HCT116 (cell line): ENCODE measurements at regions not wholly inside any gene's neighbourhood (a gene's known extent, or its start where the extent isn't known, plus 50 kb on each side); places are given as distances from the start of the nearest gene placed in this dataset.
A peak's percentile ranks its signal among the peaks of the same experiment; 100 is the strongest.

ENCODE experiments used
- ATAC-seq: fragments of 200-7000 bp; cut with Tn5 transposase; 2 replicates; pipeline ENCODE4 v1.9.1; 2020; ENCODE audit warnings: mild to moderate bottlenecking, moderate library complexity
- BruUV-seq: library from RNA; stranded (reverse); fragments of 400-500 nt; replicated peaks from 2 replicates; lab custom pipeline; 2021; lab: Mats Ljungman, UMichigan
- CTCF ChIA-PET: fragments of 300-600 bp; sonication (Branson Sonifier 250); formaldehyde crosslinking; loops from one replicate; lab custom pipeline; 2021; ENCODE audit warnings: antibody characterized with exemption; lab: Charles Lee
- POLR2A ChIA-PET: fragments of 300-600, 350-600 bp; sonication (Branson Sonifier 250); formaldehyde crosslinking; loops from one replicate; lab custom pipeline; 2021; ENCODE audit warnings: antibody characterized with exemption; lab: Charles Lee
- RAD21 ChIA-PET, 2 experiments: fragments of 300-600 bp; sonication (Branson Sonifier 250); formaldehyde crosslinking; loops; one replicate each; lab custom pipeline; 2023; ENCODE audit warnings: low total read pairs in 2 of 2; ENCODE audit not compliant: uncharacterized antibody in 2 of 2, unreplicated experiment in 2 of 2, low non-redundant PET in 1 of 2; lab: Charles Lee
- DNase-seq: peaks from one replicate; pipeline ENCODE4 v3.0.0-alpha.2; 2010; ENCODE audit warnings: low read depth, low spot score
- H2AFZ ChIP-seq: fragments of 200-600 bp; shearing (Covaris generic), sonication (generic); 2 replicates; pipeline ENCODE4 v1.6.1; 2017; ENCODE audit warnings: low read depth, mixed run types, mixed read lengths, antibody characterized with exemption, low read length; ENCODE audit not compliant: poor library complexity, severe bottlenecking
- H3K27ac ChIP-seq: 2 replicates; pipeline ENCODE4 v1.5.1; 2012; ENCODE audit warnings: low read depth, low read length
- H3K27me3 ChIP-seq: fragments of 200-600 bp; sonication (generic); 2 replicates; pipeline ENCODE4 v1.6.1; 2016; ENCODE audit warnings: mixed run types, low read length, mixed read lengths; ENCODE audit not compliant: insufficient read depth
- H3K36me3 ChIP-seq, 2 experiments: fragments of 200-500 bp in 1 of 2; fragments of 200-600 bp in 1 of 2; sonication (Bioruptor generic) in 1 of 2; sonication (generic) in 1 of 2; 2 replicates each; pipeline versions ENCODE4 v1.5.1 to v1.6.1; 2014 to 2016; ENCODE audit warnings: low read length in 2 of 2, inconsistent platforms in 1 of 2, mixed read lengths in 1 of 2, mixed run types in 1 of 2; ENCODE audit not compliant: insufficient read depth in 2 of 2, control insufficient read depth in 1 of 2
- H3K4me1 ChIP-seq, 2 experiments: fragments of 200-600 bp in 1 of 2; sonication (generic) in 1 of 2; 2 replicates each; pipeline versions ENCODE4 v1.5.1 to v1.6.1; 2012 to 2017; ENCODE audit warnings: low read length in 2 of 2, inconsistent platforms in 1 of 2, mild to moderate bottlenecking in 1 of 2, mixed read lengths in 1 of 2, mixed run types in 1 of 2, moderate library complexity in 1 of 2; ENCODE audit not compliant: insufficient read depth in 2 of 2, control insufficient read depth in 1 of 2
- H3K4me2 ChIP-seq: fragments of 200-600 bp; sonication (generic); 2 replicates; pipeline ENCODE4 v1.6.1; 2017; ENCODE audit warnings: mixed run types, low read length, mixed read lengths
- H3K4me3 ChIP-seq, 2 experiments: fragments of 200-600 bp in 1 of 2; sonication (generic) in 1 of 2; replicated peaks in 1 of 2; 2 replicates each; pipeline ENCODE4 v1.5.1; 2011 to 2016; ENCODE audit warnings: low read length in 2 of 2, control low read depth in 1 of 2, low read depth in 1 of 2, mild to moderate bottlenecking in 1 of 2, mixed read lengths in 1 of 2, mixed run types in 1 of 2
- H3K79me2 ChIP-seq: fragments of 200-600 bp; sonication (generic); 2 replicates; pipeline ENCODE4 v1.6.1; 2017; ENCODE audit warnings: mild to moderate bottlenecking, mixed run types, low read length, moderate library complexity, mixed read lengths; ENCODE audit not compliant: insufficient read depth
- H3K9ac ChIP-seq: fragments of 200-600 bp; sonication (generic); 2 replicates; pipeline ENCODE4 v1.6.1; 2016; ENCODE audit warnings: low read length, mixed read lengths
- H3K9me2 ChIP-seq: fragments of 200-600 bp; sonication (generic), shearing (Covaris generic); 2 replicates; pipeline ENCODE4 v1.6.1; 2017; ENCODE audit warnings: mixed run types, mild to moderate bottlenecking, moderate library complexity; ENCODE audit not compliant: insufficient read depth
- H3K9me3 ChIP-seq, 2 experiments: fragments of 200-500 bp in 1 of 2; fragments of 200-600 bp in 1 of 2; sonication (Bioruptor generic) in 1 of 2; sonication (generic) in 1 of 2; 2 replicates each; pipeline ENCODE4 v1.6.1; 2014 to 2017; ENCODE audit warnings: low read length in 2 of 2, mixed read lengths in 2 of 2, inconsistent platforms in 1 of 2, low read depth in 1 of 2, mild to moderate bottlenecking in 1 of 2, mixed run types in 1 of 2, moderate library complexity in 1 of 2; ENCODE audit not compliant: control insufficient read depth in 1 of 2, insufficient read depth in 1 of 2
- H4K20me1 ChIP-seq: fragments of 200-600 bp; sonication (generic), shearing (Covaris generic); 2 replicates; pipeline ENCODE4 v1.6.1; 2017; ENCODE audit warnings: mixed run types, mild to moderate bottlenecking, moderate library complexity; ENCODE audit not compliant: insufficient read depth
- CBX3 ChIP-seq: IDR thresholded peaks from 2 replicates; pipeline ENCODE4 v1.6.1; 2012; ENCODE audit warnings: low read depth
- EZH2 ChIP-seq: fragments of 200-600 bp; sonication (generic); IDR thresholded peaks from 2 replicates; pipeline ENCODE4 v1.6.1; 2017; ENCODE audit warnings: antibody characterized with exemption, mixed run types
- FOSL1 ChIP-seq: IDR thresholded peaks from 2 replicates; pipeline ENCODE4 v1.6.1; 2012; ENCODE audit warnings: low read depth
- JUND ChIP-seq: IDR thresholded peaks from 2 replicates; pipeline ENCODE4 v1.6.1; 2012
- POLR2A ChIP-seq: IDR thresholded peaks from 2 replicates; pipeline ENCODE4 v1.7.0; 2011; ENCODE audit warnings: borderline replicate concordance; ENCODE audit not compliant: insufficient read depth, insufficient read length; ENCODE audit errors: extremely low read depth
- RAD21 ChIP-seq: IDR thresholded peaks from 2 replicates; pipeline ENCODE4 v1.6.1; 2012; ENCODE audit warnings: low read depth, mild to moderate bottlenecking
- REST ChIP-seq: IDR thresholded peaks from 2 replicates; pipeline ENCODE4 v1.6.1; 2012; ENCODE audit warnings: low read depth
- SP1 ChIP-seq: IDR thresholded peaks from 2 replicates; pipeline ENCODE4 v1.6.1; 2012; ENCODE audit warnings: low read depth
- ZFX ChIP-seq: fragments of 450-650 bp; IDR thresholded peaks from 2 replicates; pipeline ENCODE4 v1.6.1; 2017
- intact Hi-C: fragments of 100-400 bp; cut with micrococcal nuclease; formaldehyde crosslinking; loops from 2 replicates; pipeline ENCODE4 v1.10.0; 2022

- Histone ChIP-seq H3K79me2 (no peaks in the 10 kb centered on the region), H3K9me3 (no peaks in the 10 kb centered on the region), H3K4me2 (no peak overlapping the region), H3K27ac (no peak overlapping the region), H2AFZ (peak overlapping the region; percentile 27), H3K9ac (no peak overlapping the region), H3K4me3 (no peak overlapping the region), H3K4me1 (peaks cover 14 to 36% of the 10 kb centered on the region in 2 experiments), H3K27me3 (no peaks in the 10 kb centered on the region), H3K9me2 (no peaks in the 10 kb centered on the region), H4K20me1 (no peaks in the 10 kb centered on the region), H3K36me3 (no peaks in the 10 kb centered on the region)
- TF ChIP-seq ZFX: no peak
- TF ChIP-seq RAD21: no peak
- TF ChIP-seq EZH2: no peak
- TF ChIP-seq REST: no peak
- no peak for TF ChIP-seq FOSL1
- no peak for TF ChIP-seq CBX3
- no peak for TF ChIP-seq POLR2A
- TF ChIP-seq JUND: no peak
- TF ChIP-seq SP1: no peak
- DNase-seq: no peak
- POLR2A ChIA-PET: interaction anchor here (1.7 kb wide), 1 partner anchor 8 kb away, joined by 4 read pairs; no protein-coding TSS in a partner anchor
- no TSS peak for BruUV-seq
- intact Hi-C loops: no loop called here
- ATAC-seq: no peak
- RAD21 ChIA-PET: no interaction called here
- CTCF ChIA-PET: no interaction called here
These were observed 197.3 kb upstream of the FAT1 start for GRCh38 chr4:186920992-186921391.
